H1 (cell line): ENCODE measurements at regions not wholly inside any gene's neighbourhood (a gene's known extent, or its start where the extent isn't known, plus 50 kb on each side); places are given as distances from the start of the nearest gene placed in this dataset.

Source experiments
- CBX5 ChIP-seq: fragments of 300-800, 300-1000 bp; sonication (generic); IDR thresholded peaks from 2 replicates; pipeline ENCODE4 v1.7.1; 2016; ENCODE audit warnings: antibody characterized with exemption, low read length, low read depth
- HDAC6 ChIP-seq: IDR thresholded peaks from one replicate; pipeline ENCODE4 v1.7.1; 2012; ENCODE audit warnings: low read depth, mild to moderate bottlenecking, inconsistent platforms, low read length, moderate library complexity
- JUN ChIP-seq: IDR thresholded peaks from 2 replicates; pipeline ENCODE4 v1.6.1; 2011; ENCODE audit warnings: low read depth, mild to moderate bottlenecking, improper control_type of control experiment, low read length
- SIN3A ChIP-seq, 2 experiments: IDR thresholded peaks in 1 of 2; conservative IDR thresholded peaks in 1 of 2; 2 replicates each; pipeline ENCODE4 v1.6.1; 2011 to 2012; ENCODE audit warnings: low read length in 2 of 2, improper control_type of control experiment in 1 of 2, low read depth in 1 of 2, mild to moderate bottlenecking in 1 of 2
- SP1 ChIP-seq: IDR thresholded peaks from 2 replicates; pipeline ENCODE4 v1.6.1; 2011; ENCODE audit warnings: low read depth, low read length
- SUZ12 ChIP-seq: fragments of 200-600 bp; sonication (generic); IDR thresholded peaks from 2 replicates; pipeline ENCODE4 v1.6.1; 2012; ENCODE audit warnings: mild to moderate bottlenecking, inconsistent platforms, low read length, moderate library complexity, mixed read lengths
- ZNF274 ChIP-seq: IDR thresholded peaks from 2 replicates; pipeline ENCODE4 v1.7.0; 2012; ENCODE audit warnings: low read length, borderline replicate concordance; ENCODE audit errors: extremely low read depth

- TF ChIP-seq SIN3A (conservative IDR thresholded peaks at IDR 0.05 in 1 of 2, IDR thresholded peaks at IDR 0.05 in 1 of 2; ENCODE audit: low read depth in 1 of 2, low read length in 2 of 2) (no peak), ZNF274 (no peak), JUN (no peak), HDAC6 (no peak), CBX5 (no peak), SUZ12 (no peak), SP1 (no peak)
Measured at GRCh38 chr6:113487489-113488058, 369.6 kb upstream of the MARCKS start (continued).
